HG02798 (cell line): ENCODE measurements at regions not wholly inside any gene's neighbourhood (a gene's known extent, or its start where the extent isn't known, plus 50 kb on each side); places are given as distances from the start of the nearest gene placed in this dataset.
"Not testable (repeated sequence)": the region's sequence is repeated elsewhere in the genome, so short reads cannot be mapped to it uniquely, and the experiment has no call there.

ENCODE experiments used
- ATAC-seq: cut with Tn5 transposase; IDR thresholded peaks from one replicate; pipeline ENCODE4 v1.9.1; 2021; ENCODE audit warnings: mild to moderate bottlenecking; ENCODE audit not compliant: unreplicated experiment, poor library complexity

- ATAC-seq = no peak
Measured at GRCh38 chr7:39758234-39758970, 135.0 kb downstream of the RALA start.

GRCh38 chr7:39761449-39761848 is 138.1 kb downstream of the RALA start:
- no peak for ATAC-seq

GRCh38 chr7:39762466-39762865 is 139.1 kb downstream of the RALA start:
- ATAC-seq = not testable (repeated sequence)

GRCh38 chr7:39762881-39763280 is 139.5 kb downstream of the RALA start:
- not testable (repeated sequence) for ATAC-seq

GRCh38 chr7:39765833-39766232 is 142.5 kb downstream of the RALA start:
- not testable (repeated sequence) for ATAC-seq

GRCh38 chr7:39768439-39768838 is 145.1 kb downstream of the RALA start:
- not testable (repeated sequence) for ATAC-seq

GRCh38 chr7:39774341-39774851 is 151.0 kb downstream of the RALA start:
- ATAC-seq = not testable (repeated sequence)

- not testable (repeated sequence) for ATAC-seq
Measured at GRCh38 chr7:39781557-39781956, 158.2 kb downstream of the RALA start.

- ATAC-seq = not testable (repeated sequence)
Measured at GRCh38 chr7:39786440-39786839, 163.1 kb downstream of the RALA start.

GRCh38 chr7:39791035-39791434 is 159.0 kb upstream of the CDK13 start:
- ATAC-seq = not testable (repeated sequence)

GRCh38 chr7:39791911-39792310 is 158.1 kb upstream of the CDK13 start:
- ATAC-seq = not testable (repeated sequence)

- ATAC-seq = not testable (repeated sequence)
Measured at GRCh38 chr7:39793026-39793425, 157.0 kb upstream of the CDK13 start.

GRCh38 chr7:39793851-39794250 is 156.2 kb upstream of the CDK13 start:
- not testable (repeated sequence) for ATAC-seq

- not testable (repeated sequence) for ATAC-seq
Measured at GRCh38 chr7:39796947-39797346, 153.1 kb upstream of the CDK13 start.

GRCh38 chr7:39798077-39798476 is 152.0 kb upstream of the CDK13 start:
- ATAC-seq = not testable (repeated sequence)

- no peak for ATAC-seq
Measured at GRCh38 chr7:39808796-39809481, 141.1 kb upstream of the CDK13 start.

- ATAC-seq = no peak
Measured at GRCh38 chr7:39810204-39810642, 139.8 kb upstream of the CDK13 start.

GRCh38 chr7:39810710-39811109 is 139.3 kb upstream of the CDK13 start:
- no peak for ATAC-seq

- no peak for ATAC-seq
Measured at GRCh38 chr7:39811161-39811614, 138.9 kb upstream of the CDK13 start.

GRCh38 chr7:39816462-39817060 is 133.5 kb upstream of the CDK13 start:
- ATAC-seq = no peak

GRCh38 chr7:39819514-39819913 is 130.5 kb upstream of the CDK13 start:
- ATAC-seq = no peak
